HG03175 (cell line): ENCODE measurements at regions not wholly inside any gene's neighbourhood (a gene's known extent, or its start where the extent isn't known, plus 50 kb on each side); places are given as distances from the start of the nearest gene placed in this dataset.
"Not testable (repeated sequence)": the region's sequence is repeated elsewhere in the genome, so short reads cannot be mapped to it uniquely, and the experiment has no call there.

Experiments
- ATAC-seq: cut with Tn5 transposase; IDR thresholded peaks from one replicate; pipeline ENCODE4 v1.9.1; 2021; ENCODE audit warnings: mild to moderate bottlenecking, moderate library complexity; ENCODE audit not compliant: unreplicated experiment

DNA sequence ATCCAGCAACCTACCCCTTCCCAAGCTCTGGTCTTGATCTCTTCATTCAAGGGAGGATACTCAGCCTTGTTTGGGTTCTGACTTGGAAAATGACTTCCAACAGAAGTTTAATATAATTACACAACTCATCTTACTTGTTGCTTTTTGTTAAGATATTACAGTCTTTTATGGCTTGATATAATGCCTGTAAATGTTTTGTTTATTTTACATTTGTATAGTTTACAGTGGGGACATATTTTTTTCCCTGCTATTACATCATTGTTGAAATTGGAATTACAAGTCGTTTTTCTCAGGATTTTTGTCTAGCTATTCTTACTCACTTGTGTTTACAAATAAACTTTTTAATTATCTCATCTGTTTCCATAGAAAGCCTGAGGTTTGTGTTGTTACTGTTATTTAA, 436.0 kb downstream of the CNTNAP4 start:
- ATAC-seq = no peak

DNA sequence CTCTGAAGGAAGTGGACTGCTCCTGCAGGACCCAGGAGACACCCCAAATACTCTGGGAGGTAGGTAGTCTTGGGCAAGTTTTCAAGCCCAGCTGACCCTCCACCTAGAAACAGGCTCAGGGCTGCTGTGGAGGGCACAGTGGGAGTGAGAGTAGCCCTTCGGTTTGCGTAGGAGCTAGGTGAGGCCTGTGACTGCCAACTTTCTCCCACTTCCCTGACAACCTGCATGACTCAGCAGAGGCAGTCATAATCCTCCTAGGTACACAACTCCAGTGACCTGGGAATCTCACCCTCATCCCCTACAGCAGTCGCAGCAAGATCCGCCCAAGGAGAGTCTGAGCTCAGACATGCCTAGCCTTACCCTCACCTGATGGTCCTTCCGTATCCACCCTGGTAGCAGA, 439.1 kb downstream of the CNTNAP4 start:
- not testable (repeated sequence) for ATAC-seq

DNA sequence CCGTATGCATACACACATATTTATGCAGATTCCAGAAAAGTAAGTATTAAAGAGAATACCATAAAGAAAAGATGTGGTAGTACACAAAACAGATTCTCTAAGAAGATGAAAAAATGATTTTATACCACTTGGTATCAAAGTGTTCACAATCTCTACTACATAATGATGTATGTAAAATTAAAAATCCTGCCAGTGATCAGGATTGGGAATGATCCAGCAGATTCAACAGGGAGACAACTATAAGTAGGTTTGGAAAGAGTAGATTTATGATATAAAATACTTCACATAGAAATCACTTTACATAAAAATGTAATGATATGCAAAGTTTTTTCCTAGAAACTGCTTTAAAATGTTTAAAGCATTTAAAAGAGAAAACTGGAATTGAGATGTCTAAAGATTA, 447.0 kb downstream of the CNTNAP4 start:
- ATAC-seq = no peak

DNA sequence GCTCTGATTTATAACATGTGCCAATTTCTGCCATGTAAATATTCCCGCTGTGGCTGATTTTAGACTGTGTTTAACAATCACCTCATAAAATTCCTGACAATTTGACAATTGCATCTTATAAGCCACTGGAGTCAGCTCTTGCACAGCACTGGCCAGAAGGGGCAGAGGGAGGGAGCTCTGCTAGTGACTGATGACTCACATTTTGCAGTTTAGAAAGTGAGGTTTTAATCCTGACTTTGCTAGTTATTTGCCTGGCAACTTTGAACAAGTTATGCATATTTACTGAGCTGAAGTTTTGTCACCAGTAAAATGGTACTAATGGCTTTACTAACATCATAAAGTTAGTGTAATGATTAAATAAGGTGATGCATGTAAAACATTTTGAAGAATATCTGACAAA, 452.3 kb downstream of the CNTNAP4 start:
- ATAC-seq = no peak

DNA sequence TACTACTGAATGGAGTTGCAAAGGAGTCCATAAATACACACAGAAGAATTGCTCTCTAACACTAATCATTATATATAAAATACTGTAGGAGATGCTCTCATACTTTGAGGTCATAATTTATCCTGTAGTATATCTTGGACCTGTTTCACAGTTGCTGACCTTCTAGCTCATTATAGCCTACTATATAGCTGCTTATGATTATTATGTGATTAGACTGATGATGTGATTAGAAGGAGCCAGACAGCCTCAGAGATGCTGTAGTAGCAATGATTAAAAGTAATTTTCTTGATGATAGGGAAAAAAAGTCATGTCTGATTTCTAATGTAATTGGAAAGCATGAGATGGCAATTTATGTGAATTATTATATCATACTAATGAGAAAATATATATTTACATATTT, 455.7 kb downstream of the CNTNAP4 start:
- no peak for ATAC-seq

DNA sequence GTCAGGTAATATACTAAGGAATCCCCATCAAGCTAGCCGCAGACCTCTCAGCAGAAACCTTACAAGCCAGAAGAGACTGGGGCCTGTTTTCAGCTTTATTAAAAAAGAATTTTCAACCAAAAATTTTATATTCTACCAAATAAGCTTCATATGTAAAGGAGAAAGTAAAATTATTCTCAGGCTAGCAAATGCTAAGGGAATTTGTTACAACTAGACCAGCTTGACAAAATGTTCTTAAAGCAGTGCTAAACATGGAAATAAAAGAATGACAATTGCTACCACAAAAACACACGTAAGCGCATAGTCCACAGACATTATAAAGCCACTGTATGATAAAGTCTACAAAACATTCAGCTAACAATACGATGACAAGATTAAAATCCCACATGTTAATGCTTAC, 449.4 kb upstream of the MON1B start:
- ATAC-seq = no peak

DNA sequence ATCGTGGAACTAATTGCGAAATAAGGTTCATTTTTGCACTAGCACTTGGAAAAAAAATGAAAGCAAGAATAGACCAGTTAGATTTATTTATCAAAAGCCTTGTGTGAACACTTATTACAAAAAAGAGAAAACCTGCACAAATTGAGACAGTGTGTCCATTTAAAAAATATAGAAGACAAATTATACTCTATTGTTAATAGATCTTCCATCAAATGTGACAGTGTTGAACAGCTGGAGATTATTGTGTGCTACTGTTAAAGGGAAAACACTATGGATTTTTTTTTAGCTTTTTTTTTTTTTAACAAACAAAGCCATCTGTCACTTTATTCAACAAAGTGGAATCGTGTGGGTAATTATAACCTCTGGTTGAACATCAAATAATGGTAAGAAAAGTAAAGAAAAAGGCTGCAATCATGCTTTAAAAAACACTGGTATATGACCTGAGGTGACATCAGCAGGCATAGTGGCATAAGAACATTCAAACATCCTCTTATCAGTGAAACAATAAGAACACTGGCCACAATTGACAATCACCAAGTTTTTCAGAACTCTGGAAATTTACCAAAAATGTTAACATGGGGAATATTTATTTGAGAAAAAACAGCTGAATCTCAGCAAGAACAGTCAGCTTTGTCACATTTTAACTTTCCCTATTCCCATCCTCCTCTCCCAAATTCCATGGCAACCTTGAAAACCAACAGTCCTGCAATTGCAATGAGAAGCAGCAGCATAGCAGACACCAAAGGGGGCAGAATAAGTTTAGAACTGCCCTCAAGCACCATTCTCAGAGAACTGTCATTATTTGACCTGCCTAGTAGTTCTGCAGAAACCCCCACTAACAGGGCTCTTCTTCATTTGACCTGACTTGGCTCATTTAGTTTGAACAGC, 442.3 kb upstream of the MON1B start:
- no peak for ATAC-seq

DNA sequence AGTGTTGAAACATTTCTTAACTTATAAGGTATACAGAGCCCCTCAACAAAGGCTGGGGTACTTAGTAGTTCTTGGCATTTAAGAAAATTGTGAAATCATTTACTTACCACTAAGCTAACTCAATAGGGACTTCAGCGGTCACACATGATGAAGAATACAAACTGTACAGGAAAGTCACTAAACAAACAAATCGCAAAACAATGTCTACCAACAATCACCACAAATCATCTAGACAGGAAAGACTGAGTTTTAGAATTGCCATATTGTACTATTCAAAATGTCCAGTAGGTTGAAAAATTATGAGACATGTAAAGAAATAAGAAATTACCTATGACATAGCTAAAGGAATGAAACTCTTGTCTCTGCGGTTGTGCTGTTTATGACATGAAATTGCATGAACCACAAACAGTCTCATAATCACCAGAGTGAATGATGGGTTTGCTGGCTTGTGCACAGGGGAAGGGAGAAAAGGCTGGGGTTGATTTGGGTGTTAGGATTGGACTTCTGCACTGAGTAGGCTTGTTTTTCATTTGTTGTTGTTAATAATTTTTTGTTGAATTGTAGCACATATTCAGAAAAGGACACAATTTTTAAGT, 441.1 kb upstream of the MON1B start:
- ATAC-seq = no peak

DNA sequence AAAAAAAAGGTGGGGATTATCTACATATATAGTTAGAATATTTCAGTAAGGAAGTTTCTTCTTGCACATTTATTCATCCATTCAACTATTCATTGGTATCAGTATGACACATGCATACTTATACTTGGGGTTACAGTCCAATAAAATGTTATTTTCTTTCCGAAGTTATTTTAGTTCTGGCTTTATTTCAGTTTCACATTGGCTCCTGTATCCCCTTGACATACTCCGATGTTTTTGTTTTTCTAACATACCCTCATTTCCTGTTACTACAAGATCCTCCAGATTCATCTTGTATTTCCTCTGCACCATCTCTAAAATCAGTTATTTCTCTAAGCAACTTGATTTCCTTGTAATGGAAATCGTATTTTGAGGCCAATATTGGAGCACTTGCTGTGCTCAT, 435.5 kb upstream of the MON1B start:
- no peak for ATAC-seq

DNA sequence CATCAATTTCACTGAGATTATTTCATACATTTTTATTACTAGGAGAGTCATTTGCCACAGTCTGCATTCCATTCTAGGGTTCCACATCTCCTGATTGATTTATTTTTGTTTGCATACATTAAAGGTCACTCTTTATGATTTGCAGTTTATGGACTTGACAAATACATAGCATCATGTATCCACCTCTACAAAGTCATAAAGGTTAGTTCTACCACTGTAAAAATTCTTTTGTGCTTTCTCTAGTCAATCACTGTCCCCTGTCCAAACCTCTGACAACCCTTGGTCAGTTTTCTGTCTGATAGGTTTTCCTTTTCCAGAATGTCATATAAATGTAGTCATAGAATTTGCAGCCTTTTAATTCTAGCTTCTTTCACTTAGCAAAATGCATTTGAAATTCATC, 434.6 kb upstream of the MON1B start:
- no peak for ATAC-seq

DNA sequence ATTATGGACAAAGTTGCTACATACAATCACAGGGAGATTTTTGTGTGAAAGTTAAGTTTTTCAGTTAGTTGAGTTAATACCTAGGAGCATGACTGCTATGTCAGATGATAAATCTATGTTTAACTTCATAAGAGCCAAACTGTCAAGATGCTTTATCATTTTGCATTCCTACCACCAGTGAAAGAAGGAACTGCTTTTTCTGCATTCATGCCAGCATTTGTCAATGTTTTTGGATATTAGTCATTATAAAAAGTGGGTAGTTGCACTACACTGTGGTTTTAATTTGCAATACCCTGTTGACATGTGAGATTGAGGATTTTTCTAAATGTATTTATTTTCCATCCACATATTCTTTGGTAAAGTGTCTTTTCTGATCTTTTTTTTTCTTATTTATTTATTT, 434.0 kb upstream of the MON1B start:
- ATAC-seq = no peak

DNA sequence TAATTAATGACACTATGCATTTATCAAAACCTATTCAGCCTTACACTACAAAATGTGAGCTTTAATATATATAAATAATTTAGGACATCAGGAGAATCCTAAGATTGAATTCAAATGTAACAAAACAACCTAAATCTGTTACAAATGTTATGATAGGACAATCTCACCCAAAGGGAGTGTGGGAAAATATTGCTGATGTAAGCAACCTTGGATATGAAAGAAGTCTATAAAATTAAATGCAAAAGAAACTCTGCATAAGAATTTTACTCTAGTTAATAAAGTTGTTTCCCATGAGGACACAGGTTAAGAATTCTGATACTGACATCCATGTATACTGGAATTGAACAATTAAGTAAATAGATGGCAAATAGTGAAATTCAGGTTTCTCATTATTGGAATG, 424.5 kb upstream of the MON1B start:
- ATAC-seq = no peak

DNA sequence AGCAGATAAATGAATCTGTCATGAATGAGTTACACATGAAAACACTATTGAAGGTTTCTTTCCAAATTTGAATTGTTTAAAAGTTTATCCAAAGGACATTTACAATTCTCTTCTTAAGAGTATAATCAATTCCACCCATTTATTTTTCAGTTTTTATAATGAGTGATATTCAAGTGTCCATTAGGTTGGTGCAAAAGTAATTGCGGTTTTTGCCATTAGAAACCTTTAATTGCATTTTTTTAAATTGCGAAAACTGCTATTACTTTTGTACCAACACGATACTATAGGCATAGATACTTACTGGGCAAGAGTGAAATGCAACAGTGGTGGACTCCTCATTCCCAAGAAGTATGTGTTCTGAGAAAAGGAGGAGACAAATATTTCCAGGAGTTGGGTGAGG, 422.7 kb upstream of the MON1B start:
- no peak for ATAC-seq

DNA sequence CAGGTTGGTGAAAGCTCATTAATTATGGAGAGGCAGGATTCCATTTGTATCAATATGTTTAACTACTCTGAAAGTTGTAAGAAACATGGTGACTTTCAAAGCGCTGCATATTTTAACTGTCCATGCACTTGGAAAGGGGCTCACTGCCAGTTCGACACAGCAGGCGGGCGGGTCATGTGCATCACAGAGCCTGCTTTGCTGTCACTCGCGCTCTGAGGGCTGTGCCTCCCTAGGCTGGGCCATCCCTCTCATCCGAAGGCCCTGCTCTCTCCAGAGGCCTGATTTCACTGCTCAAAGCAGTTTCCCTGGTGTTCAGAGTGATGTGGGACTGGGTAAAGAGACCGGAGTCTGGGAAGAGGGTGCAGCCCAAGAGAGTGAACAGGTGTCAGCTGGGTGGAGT, 422.0 kb upstream of the MON1B start:
- ATAC-seq = no peak

DNA sequence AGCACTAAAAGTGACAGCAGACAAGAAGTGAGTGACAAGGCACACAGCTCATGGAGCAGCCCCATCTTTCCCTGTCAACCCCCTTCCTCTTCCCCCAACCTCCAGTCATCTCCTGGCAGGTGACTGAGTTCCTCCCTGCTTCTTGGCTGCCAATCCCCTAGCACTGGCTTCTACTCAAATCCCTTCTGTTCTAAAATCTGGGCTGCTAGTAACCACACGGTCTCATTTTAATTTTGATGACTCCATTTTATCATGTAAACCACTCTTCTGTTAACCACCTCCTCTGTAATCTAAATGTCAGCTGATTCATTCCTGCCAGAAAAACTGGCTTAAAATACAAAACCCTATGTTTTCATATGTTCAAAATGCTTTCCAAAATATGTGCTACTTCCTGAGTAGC, 419.8 kb upstream of the MON1B start:
- ATAC-seq = no peak

DNA sequence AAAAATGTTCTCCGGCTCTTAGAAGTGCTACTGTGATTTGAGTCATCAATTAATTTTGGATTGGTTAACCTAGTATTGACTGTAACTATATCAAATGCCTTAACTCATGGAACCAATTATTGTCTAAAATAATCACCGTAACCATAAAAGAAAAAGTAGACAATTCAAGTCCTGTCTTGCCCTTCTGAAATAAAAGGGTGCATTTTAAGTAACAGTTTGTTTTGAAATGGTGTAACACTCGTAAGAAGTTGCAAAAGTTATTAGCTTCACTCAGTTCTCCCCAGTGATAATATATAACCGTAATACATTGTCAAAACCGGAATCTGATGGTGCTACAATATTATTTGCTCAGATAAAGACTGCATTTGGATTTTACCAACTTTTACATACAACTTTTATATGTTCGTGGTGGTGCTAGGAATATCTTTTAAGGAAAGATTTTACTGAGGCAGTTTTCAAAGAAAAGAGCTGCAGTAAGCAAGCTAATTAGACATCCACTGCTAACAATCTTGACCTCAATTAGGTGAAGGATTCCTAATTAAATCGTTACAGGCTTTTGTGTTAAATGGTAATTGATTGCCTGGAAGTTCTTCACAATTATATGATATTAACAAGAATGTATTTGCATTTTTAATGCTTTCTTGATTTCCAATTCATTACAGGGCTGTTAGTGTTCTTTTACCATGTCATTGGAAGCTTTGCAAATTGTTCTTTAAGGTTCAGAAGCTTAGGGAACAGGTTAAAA, 413.1 kb upstream of the MON1B start:
- no peak for ATAC-seq

DNA sequence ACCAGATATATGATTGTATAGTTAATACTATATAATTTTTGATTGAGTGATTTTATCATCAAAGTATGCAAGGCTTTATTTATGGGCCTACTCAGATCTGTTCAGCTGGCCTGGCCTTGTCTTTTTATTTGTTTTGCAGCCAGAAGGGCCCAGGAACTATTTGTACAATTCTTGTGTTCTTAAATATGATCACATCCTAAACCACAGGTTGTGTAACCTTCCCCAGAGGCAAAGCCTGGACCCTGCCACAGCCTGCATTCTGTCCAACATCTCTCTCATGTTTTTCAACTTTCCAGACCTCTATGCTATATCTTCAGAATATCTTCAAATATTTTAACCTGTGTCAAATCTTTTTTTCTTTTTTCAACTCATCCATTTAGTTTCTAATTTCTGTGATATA, 410.4 kb upstream of the MON1B start:
- ATAC-seq = no peak

DNA sequence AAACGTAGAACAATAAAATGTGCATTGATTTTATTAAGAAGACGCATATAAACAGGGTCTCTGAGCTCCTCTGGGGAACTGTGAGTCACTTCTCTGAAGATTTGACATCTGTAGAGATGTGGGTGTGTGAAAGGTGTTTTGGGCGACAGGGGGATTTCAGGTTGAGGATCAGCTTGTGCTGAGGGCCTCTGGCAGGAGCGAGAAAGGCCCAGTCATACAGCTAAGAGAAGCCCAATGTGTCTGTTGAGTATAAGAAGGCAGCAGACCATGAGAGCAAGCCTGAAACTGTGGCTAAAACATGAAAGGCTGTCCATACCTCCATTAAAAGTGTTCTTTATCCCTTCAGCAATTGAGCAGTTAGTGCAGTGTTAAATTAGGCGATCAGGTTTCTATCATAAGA, 406.5 kb upstream of the MON1B start:
- ATAC-seq = no peak

DNA sequence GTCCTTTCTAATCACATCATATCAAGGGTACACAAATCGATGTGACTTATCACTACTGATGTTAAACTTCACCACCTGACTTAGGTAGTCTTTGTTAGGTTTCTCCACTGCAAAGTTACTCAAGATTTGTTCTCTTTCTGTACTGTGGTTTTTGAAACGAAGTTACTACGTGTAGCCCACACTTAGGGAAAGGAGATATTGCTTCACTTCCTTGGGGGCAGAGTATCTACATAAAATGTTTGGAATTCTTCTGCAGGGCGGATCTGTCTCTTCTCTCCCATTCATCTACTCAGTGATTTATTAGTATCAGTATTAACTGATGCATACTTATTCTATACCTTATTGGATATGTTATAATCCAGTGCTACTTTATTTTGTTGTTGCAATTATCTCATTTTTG, 403.6 kb upstream of the MON1B start:
- ATAC-seq = no peak

DNA sequence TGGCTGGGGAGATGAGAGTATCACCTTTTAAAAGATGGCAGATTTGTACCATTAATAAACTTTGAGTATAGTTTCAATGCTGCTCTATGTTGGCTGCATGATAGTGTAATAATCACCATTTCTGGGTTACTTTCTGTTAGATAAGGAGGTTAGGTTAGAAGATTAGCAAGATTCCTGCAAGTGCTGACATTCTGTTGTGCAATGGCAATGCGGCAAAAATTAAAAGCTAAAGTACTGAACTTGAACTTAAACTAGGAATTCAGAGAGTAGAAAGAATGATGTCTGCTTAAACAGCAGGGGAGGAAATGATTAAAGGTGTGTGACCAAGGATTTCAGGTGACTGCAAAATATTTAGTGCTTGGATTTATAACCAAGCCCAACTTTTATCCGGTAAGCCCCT, 399.8 kb upstream of the MON1B start:
- no peak for ATAC-seq

DNA sequence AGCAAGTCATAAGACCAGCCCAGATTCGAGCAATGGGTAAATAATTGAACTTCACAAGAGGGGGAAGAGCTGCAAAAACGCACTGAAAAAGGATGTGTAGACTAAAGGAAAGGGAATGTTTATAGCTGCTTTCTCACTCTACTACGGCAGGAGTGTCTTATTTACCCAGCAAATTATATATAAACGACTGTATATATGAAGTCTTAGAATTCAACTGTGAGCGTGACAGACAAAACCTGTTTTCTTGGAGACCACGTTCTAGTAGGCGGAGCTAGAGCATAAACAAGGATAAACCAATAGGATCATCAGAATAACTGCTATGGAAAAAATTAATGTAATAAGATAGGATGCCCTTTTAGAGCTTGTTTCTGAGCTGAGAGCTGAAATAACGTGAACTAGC, 394.6 kb upstream of the MON1B start:
- ATAC-seq = no peak

DNA sequence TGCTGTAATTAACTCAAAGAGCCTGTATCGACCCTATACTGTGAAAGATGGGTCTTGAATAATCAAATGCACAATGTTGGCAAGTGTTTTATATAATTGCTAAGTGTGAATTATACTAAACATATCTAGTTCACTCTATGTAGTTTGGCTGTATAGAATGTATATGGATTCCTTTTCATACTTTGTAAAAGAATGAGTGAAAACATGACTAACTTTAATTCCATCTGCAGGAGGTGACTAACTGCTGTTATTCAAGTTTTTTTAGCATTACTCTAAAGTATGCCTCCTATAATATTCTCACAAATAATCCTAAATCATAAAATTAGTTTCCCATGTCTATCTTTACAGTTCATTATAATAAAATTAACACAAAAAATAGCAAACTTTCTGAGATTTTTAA, 394.0 kb upstream of the MON1B start:
- ATAC-seq = no peak
